Forelimb muscle (tissue), 1 donor: ENCODE measurements at regions not wholly inside any gene's neighbourhood (a gene's known extent, or its start where the extent isn't known, plus 50 kb on each side); places are given as distances from the start of the nearest gene placed in this dataset.
"Not testable (repeated sequence)": the region's sequence is repeated elsewhere in the genome, so short reads cannot be mapped to it uniquely, and the experiment has no call there.

ENCODE experiments used
- DNase-seq: peaks from one replicate; pipeline ENCODE4 v3.0.0-alpha.2; 2013; ENCODE audit warnings: low read depth

- DNase-seq, result no peak
Measured at GRCh38 chr10:21145751-21146435, 248.8 kb upstream of the NEBL start.

- no peak for DNase-seq
Measured at GRCh38 chr10:21144047-21144446, 246.9 kb upstream of the NEBL start.

- no peak for DNase-seq
Measured at GRCh38 chr10:21141946-21142492, 244.9 kb upstream of the NEBL start.

GRCh38 chr10:21138769-21139340 is 241.7 kb upstream of the NEBL start:
- DNase-seq, result no peak

GRCh38 chr10:21135023-21135931 is 238.2 kb upstream of the NEBL start:
- peak; percentile 35 for DNase-seq

- DNase-seq, result no peak
Measured at GRCh38 chr10:21134645-21135022, 237.5 kb upstream of the NEBL start.

GRCh38 chr10:21130683-21131442 is 233.8 kb upstream of the NEBL start:
- DNase-seq, result no peak

- DNase-seq, result no peak
Measured at GRCh38 chr10:21130108-21130507, 233.0 kb upstream of the NEBL start.

DNA sequence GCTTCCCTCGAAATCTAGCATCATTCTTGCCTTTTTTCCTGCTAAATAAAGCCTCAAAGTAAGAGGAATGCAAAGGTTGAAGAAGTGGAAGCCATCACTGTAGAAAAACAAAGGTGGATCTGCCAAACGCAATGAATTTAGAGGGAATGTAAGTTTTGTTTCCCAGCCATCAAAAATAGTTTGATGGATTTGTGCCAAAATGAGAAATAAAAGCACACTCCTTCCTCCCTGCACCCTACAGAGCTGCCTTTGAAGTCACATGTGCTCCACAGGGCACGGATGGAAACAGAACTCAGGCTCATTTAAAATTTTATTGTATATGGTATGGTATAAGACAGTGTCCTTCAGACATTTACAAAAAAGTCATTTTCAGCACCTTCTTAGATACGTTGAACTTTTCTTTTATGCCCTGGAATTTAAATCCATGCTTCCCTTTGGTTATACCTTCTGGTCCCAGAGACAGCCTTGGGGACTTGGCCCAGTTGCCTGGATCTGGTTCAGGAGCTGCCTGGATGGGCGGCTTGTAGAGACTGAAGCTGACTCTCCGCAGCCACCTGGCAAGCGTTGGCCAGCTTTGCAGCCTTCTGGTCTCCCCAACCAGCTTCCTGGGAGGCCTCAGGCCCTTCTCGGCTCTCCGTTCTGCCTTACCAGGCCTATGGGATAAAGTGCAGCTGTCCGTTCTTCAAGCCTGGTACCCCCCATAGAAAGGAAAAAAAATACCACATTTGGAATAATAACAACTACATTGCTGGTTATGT is 228.5 kb upstream of the NEBL start:
- no peak for DNase-seq

GRCh38 chr10:21122907-21123306 is 225.8 kb upstream of the NEBL start:
- DNase-seq, result no peak

DNA sequence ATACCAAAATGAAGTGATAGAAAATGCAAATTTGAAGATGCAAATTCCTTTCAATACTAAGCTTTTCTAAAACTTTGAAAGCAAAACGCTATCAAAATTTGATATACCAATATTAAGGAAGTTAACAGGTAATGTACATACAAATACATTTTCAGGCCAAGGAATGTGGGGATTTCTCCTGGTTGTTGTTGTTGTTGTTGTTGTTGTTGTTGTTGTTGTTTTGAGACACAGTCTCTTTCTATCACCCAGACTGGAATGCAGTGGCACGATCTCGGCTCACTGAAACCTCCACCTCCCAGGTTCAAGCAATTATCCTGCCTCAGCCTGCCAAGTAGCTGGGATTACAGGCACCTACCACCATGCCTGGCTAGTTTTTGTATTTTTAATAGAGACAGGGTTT is 224.7 kb upstream of the NEBL start:
- DNase-seq, result not testable (repeated sequence)

DNA sequence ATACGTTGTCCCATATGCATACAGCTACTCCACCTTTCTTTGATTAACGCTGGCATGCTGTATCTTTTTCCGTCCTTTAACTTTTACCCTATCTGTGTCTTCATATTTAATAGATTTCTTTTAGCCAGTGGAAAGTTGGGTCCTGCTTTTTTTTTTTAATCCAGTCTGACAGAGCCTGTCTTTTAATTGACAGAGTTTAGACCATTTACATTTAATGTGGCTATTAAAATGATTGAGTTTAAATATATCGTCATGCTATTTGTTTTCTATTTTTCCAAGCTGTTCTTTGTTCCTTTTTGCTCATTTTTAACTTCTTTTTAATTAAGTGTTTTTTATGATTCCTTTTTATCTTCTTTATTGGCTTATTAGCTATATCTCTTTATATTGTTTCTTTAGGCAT is 217.6 kb upstream of the NEBL start:
- no peak for DNase-seq

DNA sequence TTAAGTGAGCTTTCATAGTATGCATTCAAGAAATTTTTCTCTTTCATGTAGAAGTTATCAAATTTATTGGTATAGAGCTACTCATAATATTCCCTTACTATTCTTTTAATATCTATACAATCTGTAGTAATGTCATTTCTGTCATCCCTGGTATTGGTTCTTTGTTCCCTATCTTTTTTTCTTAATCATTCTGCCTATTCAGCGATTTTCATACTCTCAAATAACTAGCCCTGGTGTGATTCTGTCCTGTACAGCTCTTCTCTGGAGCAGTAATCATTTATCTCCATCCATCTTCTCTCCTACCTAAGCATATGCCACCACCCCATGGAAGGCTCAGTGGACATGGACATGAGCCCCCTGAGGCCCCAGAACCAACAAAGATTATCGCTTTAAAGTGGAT is 213.2 kb upstream of the NEBL start:
- no peak for DNase-seq

- not testable (repeated sequence) for DNase-seq
Measured at GRCh38 chr10:21106931-21107330, 209.8 kb upstream of the NEBL start.

GRCh38 chr10:21105331-21105730 is 208.2 kb upstream of the NEBL start:
- DNase-seq, result not testable (repeated sequence)

DNA sequence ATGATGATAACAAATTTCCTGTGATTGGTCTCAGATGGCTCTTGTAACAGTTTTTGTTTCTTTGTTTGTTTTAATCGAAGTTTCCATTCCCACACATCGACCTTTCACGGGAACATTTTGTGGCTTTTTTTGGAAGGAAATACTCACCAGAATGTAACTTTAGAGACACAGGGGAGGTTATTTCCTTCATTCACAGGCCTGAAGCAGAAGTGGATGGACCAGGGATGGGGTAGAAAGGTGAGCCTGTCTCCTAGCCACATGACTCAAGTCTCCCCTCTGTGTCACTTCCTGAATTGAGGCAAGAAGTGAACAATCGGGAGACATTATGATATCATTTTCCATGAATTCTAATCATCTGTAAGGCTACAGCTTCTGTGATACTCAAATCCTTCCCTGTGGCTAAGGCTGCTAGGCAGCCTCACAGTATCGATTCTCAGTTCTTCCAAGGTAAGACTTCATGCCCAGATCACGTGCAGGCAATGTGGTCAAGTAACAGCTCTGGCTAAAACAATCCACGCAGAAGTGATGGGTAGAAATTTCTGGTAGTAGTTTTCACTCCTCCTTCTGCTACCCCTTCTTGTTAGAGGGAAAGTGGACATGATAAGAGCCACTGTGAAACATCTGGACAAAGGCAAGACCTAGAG is 203.9 kb upstream of the NEBL start:
- DNase-seq, result no peak

GRCh38 chr10:21100190-21100589 is 203.1 kb upstream of the NEBL start:
- no peak for DNase-seq

DNA sequence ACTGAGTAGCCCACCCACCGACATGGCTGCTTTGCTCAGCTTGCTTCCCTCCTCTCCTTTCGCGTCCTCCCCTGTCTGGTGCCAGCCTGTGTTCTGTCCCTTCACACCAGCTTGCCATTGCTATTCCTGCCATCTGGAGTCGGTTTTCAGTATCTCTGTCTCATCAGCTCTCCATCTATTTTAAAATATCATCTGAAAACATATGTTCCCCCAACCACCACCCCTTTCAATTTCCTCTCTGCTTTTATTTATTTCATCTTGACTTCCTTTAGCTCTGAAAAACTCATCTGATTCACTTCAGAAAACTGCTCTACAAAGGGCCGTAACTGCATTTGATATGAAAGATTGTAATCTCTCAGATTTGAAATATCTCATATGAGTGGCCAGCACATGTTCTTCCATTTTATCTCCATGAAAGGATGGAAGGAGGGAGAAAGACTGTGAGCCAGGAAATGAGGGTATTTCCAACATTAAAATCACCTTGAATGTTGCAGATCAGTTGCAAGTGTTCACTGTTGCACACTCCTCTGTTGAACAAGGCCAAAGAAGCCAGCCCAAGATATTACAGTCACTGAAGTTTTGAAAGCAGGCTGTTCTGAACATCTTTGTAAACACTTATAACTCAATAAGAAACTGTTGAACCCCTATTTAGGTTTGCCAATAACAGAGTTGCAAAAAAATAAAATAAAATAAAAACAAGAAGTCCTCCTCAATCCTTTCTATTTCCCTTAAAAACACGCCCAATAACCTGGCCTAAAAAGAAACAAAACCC is 202.4 kb upstream of the NEBL start:
- DNase-seq, result no peak

- DNase-seq, result no peak
Measured at GRCh38 chr10:21097926-21098355, 200.8 kb upstream of the NEBL start.
